ENCODE measurements at regions not wholly inside any gene's neighbourhood (a gene's known extent, or its start where the extent isn't known, plus 50 kb on each side); places are given as distances from the start of the nearest gene placed in this dataset.

DNA sequence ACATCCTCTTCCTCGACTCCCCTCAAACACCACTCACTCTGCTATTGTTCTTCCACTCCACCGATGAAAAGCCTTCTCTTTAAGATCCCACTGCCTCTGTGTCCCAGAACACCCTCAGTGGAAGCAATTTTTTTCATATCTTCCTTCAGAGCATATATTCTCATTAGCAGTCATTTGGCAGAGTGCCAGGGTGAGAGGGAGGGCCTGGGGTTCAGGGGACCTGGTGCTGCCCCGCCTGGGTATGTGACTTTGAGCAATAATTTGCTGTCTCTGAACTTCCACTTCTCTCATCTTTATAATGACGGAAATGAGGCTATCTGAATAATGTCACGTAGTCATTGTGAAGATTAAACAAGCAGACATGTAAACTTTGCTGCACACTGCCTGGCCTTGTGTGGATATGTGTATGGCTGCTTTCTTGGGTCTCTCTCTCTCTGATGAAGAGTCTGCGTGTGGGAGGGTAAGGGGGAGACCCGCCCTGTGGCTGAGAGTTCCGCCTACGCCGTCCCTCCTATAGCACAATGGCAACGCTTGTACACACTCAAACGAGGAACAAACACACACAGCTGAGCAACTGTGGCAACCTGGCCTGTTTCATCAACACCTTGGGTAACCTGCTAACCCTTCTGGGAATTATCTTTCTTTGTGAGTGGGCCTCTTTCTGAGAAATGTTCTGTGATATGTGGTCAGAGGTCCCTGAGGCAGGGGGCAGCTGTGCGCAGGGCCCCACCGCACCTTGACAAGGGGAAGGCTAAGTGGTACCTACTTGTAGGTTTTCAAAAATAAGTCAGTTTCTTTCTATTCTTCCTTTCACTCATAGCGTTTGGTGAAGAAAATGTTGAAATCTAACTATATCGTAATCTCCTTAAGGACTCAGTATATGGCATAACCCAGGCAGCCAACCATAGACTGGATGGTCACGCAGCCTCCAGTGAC is 369.8 kb downstream of the SV2B start:
- TF ChIP-seq, protein P1, sequence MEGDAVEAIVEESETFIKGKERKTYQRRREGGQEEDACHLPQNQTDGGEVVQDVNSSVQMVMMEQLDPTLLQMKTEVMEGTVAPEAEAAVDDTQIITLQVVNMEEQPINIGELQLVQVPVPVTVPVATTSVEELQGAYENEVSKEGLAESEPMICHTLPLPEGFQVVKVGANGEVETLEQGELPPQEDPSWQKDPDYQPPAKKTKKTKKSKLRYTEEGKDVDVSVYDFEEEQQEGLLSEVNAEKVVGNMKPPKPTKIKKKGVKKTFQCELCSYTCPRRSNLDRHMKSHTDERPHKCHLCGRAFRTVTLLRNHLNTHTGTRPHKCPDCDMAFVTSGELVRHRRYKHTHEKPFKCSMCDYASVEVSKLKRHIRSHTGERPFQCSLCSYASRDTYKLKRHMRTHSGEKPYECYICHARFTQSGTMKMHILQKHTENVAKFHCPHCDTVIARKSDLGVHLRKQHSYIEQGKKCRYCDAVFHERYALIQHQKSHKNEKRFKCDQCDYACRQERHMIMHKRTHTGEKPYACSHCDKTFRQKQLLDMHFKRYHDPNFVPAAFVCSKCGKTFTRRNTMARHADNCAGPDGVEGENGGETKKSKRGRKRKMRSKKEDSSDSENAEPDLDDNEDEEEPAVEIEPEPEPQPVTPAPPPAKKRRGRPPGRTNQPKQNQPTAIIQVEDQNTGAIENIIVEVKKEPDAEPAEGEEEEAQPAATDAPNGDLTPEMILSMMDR (IDR thresholded peaks at IDR 0.05 in 4 of 5, conservative IDR thresholded peaks at IDR 0.05 in 1 of 5) = no peak
- TF ChIP-seq POLR2A (IDR thresholded peaks at IDR 0.05) = no peak

Data from gastrocnemius medialis (tissue), 4 donors.